ENCODE measurements at regions not wholly inside any gene's neighbourhood (a gene's known extent, or its start where the extent isn't known, plus 50 kb on each side); places are given as distances from the start of the nearest gene placed in this dataset.
"Not testable (repeated sequence)": the region's sequence is repeated elsewhere in the genome, so short reads cannot be mapped to it uniquely, and the experiment has no call there.

DNA sequence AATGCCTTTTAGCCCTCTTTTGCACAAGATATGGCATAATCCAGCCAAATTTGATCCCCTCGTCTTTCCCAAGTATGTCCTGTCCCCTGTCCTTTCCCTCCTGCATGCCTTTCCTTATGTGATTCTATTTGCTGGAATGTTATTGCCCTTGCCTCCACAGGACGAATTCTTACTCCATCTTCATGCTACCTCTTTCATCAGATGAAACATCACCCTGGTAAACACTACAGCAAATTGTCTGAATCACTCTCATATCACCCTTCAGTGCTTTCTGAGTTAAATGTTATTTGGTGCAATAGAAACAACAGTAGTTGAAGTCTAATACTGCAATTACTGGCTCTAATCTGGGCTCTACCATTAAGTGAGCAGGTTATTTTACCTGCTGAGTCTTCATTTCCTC, 52.2 kb upstream of the FAT1 start:
- no peak for DNase-seq (ENCODE audit: low read depth, low spot score)

DNA sequence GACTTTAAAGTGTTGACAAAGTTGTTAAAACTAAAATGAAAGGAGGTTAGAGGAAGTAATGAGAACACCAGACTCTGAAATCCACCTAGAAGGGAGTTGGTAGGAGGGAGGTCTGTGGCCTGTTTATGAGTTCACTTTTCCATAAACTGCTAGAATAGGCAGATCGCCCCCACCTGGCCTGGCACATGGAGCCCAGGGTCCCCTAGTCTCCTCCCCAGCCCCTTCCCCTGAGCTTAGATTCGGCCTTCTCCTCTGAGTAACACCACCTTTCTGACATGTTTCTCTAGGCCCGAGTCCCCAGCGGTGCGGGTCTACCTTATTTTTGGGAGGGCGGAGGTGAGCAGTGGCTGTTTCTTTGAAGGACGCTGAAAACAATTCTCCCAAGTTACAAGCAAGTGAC, 54.5 kb upstream of the FAT1 start:
- DNase-seq (ENCODE audit: low read depth, low spot score) = no peak

DNA sequence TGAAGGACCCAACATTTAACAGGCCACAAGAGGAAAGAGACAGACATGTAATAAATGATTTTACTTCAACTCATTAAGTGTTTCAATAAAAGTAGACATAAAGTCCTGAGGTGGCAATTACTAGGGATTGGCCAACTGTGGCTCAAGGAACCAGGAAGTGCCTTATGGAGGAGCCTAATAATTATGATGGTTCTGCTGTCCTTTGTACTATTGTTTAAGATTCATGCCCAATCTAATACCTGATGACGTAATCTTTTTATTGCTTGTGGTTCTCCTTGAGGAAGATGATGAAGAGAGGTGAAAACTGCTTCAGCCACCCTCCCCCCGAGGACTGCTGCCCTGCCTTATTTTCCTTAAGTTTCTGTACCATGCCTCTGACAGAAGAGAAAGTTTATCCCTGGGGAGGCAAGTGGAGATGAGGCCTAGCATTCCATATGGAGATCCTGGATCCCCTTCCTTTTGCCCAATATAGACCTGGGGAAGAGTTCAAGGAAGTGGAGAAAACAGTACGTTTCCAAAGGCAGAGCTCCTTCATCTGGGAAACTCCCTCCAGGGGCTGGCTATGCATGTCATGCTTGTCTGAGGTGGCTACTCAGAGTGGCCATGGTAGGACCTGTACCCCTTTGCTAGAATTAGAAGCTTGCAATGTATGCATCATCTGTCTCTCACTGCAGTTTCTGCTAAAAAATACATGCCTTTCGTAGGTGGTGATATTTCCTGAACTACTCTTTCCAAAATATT, 56.8 kb upstream of the FAT1 start:
- no peak for DNase-seq (ENCODE audit: low read depth, low spot score)

DNA sequence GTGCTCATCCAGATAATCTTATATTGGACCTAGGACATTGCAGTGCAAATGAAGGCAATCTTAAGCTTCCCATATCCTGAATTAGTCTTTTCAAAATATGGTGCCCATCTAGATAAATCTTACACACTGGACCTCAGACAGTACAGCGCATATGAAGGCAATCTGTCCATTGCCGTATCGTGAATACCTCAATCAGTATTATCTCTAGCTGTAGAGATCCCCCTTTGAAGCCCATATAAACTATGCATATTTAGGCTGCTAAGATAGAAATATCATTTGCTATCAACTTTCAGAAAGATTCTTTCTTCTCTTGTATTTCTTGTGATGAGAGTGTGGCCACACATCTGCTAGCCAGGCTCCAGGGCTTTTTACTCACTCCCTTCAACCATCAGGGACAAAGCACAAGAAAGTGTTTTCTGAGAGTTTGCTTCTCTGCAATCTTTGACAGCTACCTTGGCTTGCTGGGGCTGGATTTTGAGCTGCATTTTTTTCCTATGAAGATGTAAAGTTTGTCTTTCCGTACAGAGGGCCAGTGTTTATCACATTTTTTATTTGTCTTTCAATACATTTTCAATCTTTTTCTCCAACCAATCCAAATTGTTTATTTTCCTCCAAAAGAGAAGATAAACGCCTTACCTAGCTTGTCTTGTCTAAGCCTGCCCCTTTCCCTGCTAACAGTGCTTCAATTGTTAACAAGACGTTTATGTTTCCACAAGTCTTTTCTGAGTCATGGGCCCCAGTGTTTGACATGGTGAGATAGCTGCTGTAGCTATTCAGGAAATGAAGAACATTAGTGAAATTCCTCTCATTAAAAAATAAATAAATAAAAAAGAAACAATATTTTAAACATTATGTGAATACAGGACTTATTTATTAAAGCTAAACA, 57.6 kb upstream of the FAT1 start:
- no peak for DNase-seq (ENCODE audit: low read depth, low spot score)

DNA sequence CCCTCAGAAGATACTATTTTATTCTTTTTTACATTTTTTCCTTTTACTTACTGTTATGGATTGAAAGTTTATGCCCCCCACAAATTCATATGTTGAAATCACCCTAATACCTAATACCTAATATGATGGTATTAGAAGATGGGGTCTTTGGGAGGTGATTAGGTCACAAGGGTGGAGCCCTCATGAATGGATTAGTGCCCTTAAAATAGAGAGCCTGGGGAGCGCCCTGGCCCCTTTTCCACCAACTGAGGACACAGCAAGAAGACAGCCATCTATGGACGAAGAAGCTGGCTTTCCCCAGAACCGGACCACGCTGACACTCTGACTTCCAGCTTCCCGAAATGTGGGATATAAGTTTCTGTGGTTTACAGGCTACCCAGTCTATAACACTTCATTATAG, 58.6 kb upstream of the FAT1 start:
- no peak for DNase-seq (ENCODE audit: low read depth, low spot score)

DNA sequence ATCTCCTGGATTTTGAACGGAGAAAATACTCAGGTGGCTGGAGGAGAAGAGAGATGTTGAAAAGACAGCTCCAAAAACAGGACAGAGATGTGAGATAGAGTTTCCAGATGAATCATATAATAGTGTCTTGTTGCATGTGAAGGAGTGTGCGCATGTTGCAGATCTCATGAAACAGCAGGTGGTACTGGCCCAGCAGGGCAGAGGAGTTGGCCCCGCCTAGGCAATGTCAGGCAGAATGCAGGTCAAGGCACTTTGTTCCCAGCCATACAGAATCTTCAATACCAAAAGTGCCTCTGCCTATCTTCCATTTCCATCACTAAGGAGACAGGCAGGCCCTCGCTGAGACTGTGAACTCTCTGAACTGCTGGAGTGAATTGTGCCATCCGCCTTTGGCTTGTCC, 63.9 kb upstream of the FAT1 start:
- DNase-seq (ENCODE audit: low read depth, low spot score) = no peak

DNA sequence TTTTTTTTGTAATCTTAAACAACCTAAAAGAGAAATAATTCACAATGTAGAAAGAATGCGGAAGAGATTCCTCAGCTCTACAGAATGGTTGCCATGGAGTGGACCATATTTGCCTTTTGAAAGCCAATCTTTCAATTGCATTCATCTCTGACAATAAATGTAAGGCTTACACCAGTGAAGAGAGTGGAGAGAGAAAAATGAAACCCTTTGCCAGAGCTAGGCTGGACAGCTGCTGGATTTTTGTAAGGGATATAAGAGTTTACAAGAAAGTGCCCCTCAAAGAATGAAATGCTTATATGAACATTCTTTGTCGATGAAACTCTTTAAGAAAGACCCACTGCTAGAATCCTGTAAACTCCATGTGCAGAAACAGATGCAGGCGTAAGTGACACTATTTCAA, 66.0 kb upstream of the FAT1 start:
- DNase-seq (ENCODE audit: low read depth, low spot score) = no peak

DNA sequence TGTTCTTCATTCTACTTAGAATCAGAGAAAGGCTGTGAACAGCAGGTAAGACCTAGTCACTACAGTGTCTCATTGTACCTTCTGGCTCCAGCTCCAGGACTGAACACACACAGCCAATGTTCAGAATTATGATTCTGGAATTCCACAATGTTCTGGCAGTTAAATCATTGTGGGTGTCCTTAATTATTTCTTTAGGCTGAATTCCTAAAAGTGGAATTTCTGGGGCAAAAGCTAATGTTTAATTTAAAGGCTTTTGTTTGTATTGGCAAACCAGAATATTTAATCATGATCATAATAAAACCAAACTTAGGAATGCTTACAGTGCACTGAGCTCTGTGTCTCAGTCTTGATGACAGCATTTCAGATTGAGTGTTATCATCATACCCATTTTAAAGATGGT, 67.0 kb upstream of the FAT1 start:
- no peak for DNase-seq (ENCODE audit: low read depth, low spot score)

DNA sequence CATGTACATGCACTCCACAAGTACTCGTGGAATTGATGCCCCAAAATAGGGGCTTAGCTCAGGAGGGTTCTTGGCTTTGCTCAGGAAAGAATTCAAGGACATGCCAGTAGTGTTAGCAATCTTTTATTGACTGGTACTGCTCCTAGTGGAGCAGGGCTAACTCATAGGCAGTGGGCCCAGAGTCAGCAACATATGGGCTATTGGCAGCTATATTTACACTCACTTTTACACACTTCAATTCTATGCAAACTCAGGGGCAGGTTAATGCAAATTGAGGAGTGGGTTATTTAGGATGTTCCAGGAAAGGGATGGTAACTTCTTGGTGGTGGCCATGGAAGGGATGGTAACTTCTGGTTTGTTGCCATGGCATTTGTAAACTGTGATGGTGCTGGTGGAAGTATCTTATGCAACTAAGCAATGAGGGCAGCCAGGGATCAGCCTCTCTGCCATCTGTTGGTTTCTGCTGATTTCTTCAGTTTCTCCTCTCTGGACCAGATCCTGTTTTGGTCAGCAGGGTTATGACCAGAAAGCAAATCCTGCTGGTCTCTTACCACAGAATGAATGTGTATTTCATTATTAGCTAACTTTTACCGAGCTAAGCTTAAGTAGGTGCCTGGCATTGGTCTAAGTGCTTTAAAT, 69.2 kb upstream of the FAT1 start:
- peak; percentile 20 for DNase-seq (ENCODE audit: low read depth, low spot score)

DNA sequence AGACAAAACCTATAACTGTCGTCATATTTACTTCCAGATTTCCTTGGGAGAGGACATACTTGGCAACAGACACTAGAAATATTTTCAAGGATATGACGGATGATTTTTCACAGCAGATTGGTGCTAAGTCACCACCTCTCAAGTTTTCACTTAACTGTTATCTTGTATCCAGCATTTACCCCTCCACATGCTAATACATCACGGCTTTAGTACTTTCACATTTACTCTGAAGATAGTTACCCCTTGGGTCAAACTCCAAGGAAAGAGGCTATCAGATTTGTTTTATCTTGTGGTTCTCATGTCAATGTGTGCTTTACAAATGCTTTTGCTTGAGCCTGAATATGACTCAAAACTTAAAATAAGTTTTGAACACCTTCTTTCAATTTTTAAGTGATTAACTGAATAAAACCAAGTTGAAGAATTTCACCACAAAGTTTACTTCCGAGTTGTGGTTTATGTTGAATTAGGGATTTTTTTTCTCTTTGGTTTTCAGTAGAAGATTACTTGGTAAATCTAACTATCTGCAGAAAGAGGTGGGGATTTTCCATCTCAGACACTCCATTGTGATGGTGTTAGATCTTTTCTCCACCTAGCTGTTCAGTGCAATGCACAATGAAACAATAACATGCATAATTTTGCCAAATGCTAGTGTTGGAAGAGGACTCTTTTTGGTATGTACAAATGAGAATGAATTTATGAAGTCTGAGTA, 75.4 kb upstream of the FAT1 start:
- no peak for DNase-seq (ENCODE audit: low read depth, low spot score)

DNA sequence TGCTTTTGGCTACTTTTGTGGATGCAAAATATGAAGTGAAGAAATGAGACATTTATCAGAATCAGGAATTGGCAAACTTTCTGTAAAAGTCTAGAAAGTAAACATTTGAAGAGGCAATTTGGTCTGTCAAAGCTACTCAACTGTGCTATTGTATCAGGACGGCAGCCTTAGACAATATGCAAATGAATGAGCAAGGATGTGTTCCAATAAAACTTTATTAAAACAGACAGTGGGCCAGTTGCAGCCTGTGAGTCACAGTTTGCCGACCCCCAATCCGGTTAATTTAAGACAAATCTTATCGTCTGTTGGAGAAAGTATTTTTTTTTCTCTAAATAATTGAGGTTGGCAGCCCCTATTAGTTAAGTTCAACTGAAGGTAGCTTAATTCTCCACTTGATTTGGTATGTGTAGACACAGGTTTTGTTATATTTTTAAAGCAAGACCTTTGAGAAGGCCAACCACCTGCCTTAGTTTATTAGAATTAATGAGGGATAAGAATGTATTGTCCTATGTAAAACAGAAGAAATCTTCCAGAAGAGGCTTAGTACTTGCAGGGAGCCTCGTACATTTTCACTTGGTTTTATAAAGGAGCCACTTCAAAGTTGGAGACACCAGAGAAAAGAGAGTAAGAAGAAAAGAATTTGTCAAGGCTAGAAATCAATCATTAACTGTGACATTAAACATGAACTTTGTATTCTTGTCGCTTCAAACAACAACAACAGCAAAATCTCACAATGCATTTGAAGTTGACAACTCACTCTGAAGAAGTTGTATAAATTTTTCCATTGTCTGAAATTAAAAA, 81.6 kb upstream of the FAT1 start:
- no peak for DNase-seq (ENCODE audit: low read depth, low spot score)

DNA sequence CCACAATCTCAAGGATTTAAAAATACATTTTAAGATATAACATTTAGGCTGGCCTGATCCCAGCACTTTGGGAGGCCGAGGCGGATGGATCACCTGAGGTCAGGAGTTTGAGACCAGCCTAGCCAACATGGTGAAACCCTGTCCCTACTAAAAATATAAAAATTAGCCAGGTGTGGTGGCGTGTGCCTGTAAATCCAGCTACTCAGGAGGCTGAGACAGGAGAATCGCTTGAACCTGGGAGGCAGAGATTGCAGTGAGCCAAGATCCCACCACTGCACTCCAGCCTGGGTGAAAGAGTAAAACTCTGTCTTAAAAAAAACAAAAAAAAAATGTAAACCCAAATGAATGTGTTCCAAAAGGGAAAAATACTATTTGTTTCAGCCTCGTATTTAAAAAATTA, 82.3 kb upstream of the FAT1 start:
- not testable (repeated sequence) for DNase-seq (ENCODE audit: low read depth, low spot score)

DNA sequence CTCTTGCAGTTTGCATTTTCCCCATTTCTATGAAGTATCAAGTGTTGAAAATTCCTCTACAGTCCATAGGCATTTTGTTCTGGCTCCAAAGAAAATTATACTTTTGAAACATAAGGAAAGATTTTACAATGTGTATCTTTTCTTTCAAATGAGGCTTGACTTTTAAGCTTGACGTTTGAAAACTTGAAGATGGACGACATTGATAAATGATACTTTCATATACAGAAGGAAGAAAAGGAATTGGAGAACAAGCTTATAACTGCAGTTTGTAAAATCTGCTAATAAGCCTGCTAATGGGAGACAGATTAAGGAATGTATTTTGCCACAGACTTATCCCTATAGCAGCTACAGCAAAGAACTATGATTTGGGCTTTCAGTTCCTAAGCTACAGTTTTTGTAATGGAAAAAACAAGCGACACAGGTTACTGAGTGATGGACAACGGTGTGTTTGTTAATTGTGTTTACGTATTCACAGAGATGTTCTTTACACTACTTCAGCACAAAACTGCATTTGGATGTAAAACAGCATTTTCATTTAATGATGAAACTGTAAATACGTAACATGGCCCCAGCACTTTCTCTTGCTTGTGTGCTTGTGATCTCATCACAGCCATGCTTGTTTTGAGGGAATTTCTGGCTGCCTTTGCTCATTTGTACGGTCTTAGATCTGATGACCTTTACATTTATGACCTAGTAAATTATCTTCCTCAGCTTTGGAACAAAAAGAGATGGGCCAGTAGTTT, 83.2 kb upstream of the FAT1 start:
- DNase-seq (ENCODE audit: low read depth, low spot score) = no peak

DNA sequence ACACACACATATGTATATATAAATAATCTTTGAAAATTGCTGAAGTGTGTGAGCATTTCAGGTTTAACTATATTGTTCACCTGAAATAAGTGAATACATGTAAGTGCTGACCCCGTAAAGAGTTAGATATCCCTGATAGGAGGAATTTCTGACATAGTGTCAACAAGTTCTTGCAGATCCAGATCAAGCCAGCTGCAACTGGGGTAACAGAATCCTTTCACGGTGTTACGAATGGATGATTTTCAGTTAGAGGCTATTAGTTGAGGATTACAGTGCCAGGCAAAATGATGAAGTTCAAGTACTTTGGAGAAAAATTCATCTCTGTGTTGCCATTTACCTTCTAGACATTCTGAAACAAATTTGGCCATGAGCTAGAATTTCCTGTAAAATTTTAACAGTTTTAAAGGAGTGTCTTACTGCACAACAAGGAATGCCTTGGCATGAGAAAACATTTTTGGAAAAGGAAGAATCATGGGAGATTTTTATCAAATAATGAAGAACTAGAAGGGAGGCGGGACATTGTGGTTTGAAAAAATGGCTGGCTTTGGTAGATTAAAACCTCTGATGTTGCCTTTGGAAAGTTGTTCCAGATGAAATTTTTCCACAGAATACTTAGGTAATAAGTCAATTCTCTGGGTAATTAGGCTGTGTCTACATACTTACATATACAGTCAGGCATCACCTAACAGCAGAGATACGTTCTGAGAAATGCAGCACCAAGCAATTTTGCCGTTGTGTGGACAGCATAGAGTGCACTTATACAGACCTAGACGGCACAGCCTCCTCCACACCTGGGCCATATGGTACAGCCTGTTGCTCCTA, 84.4 kb upstream of the FAT1 start:
- DNase-seq (ENCODE audit: low read depth, low spot score) = no peak

DNA sequence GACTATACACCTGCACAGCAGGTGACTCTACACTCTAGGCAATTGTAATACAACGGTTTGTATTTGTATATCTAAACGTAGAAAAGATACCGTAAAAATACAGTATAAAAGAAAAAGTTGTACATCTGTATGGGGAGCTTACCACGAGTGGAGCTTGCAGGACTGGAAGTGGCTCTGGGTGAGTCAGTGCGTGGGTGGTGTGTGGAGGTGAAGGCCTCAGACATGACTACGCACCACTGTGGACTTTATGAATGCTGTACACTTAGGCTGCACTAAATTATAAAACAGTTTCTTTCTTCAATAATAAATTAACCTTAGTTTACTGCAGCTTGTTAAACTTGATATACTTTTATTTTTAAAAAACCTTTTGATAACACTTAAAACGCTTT, 85.0 kb upstream of the FAT1 start:
- DNase-seq (ENCODE audit: low read depth, low spot score) = no peak

DNA sequence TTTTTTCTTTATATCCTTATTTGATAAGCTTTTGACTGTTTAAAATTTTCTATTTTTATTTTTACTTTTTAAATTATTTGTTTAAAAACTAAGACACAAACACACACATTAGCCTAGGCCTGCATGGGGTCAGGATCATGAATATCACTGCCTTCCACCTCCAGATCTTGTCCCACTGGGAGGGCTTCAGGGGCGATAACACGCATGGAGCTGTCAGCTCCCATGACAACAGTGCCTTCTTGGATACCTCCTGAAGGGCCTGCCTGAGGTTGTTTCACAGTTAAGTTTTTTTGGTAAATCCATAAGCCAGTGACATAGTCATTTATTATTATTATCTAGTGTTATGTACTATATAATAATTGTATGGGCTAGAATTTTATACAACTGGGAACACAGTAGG, 85.4 kb upstream of the FAT1 start:
- DNase-seq (ENCODE audit: low read depth, low spot score) = no peak

DNA sequence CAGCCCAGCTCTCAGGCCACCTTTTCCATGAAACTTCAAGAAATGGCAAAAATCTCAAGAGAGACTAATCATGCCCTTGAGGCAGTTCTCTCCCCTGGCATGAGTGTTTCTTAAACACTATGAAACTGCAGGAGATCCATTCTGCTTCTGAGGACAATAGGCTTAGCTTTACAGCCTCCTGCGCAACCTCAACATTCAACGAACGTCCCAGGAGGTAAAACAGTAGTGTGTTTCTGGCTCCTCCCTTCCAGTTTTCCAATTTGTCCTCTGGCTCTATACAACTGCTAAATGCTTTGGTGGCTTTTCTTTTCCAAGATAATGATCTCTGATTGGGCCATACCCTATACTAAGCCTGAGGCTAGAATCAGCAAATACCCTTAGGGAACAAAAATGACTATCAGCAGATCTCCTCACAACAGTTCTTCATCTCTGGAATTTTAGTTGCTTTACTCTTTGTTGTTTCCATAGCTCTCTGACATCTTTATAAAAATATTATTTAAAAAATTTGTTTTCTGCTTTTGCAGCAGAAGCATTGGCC, 87.0 kb upstream of the FAT1 start:
- DNase-seq (ENCODE audit: low read depth, low spot score) = no peak

DNA sequence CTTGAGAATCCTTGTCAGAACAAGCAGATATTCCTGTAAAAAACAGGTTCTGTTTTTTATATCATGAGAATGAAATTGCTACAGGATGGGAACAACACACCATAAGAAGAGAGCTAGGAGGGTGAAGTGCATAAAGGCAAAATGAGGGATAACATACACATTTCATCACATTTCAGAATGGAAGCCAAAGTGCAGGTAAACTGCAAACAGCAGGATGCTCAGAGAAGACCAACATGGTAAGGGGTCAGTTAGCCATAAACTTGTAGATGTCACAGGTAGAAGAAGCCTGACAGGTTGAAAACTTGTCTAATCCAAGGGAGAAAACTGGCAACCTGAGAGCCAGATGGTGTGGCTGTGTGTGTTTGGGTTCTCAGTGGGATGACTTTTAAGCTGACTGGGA, 88.9 kb upstream of the FAT1 start:
- no peak for DNase-seq (ENCODE audit: low read depth, low spot score)

DNA sequence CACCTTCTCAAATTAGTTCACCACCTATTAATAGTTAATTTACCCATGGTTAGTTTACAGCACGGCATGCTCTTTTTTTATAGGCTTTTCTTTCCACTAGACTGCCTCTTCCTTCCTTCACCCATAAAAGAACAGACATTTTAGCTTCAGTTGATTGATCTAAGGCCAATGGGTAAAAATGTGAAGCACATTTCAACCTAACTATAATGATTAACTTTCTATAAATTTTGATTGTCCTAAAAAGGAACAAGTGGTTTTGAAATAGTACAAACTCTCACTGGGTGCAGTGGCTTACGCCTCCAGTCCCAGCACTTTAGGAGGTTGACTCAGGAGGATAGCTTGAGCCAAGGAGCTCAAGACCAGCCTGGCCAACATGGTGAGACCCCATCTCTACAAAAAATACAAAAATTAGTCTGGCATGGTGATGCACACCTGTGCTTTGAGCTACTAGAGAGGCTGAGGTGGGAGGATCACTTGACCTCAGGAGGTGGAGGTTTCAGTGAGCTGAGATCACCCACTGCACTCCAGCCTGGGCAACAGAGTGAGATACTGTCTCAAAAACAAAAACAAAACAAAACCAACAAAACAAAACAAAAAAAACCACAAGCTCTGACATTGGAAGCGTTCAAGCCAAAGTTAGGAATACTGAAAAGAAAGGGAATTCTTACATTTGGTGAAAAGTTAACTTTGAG, 89.9 kb upstream of the FAT1 start:
- no peak for DNase-seq (ENCODE audit: low read depth, low spot score)
